GM23338 (cell line): ENCODE measurements at regions not wholly inside any gene's neighbourhood (a gene's known extent, or its start where the extent isn't known, plus 50 kb on each side); places are given as distances from the start of the nearest gene placed in this dataset.

ENCODE experiments used
- ATAC-seq: fragments of 200-7000 bp; cut with Tn5 transposase; 3 replicates; pipeline ENCODE4 v1.9.1; 2020
- DNase-seq: peaks from one replicate; pipeline ENCODE4 v3.0.0-alpha.2; 2015; ENCODE audit warnings: low spot score
- H2AFZ ChIP-seq: fragments of 200-600 bp; sonication (generic); 2 replicates; pipeline ENCODE4 v1.8.0; 2016; ENCODE audit warnings: antibody characterized with exemption, mild to moderate bottlenecking, moderate library complexity
- H3F3A ChIP-seq: fragments of 200-600 bp; sonication (generic); replicated peaks from 2 replicates; pipeline ENCODE4 v1.8.0; 2017; ENCODE audit warnings: antibody characterized with exemption, mixed run types, low read depth
- H3K27ac ChIP-seq: fragments of 200-600 bp; sonication (generic); 2 replicates; pipeline ENCODE4 v1.6.1; 2016; ENCODE audit warnings: low read depth
- H3K27me3 ChIP-seq: fragments of 200-600 bp; sonication (generic); 2 replicates; pipeline ENCODE4 v1.8.0; 2016; ENCODE audit warnings: mild to moderate bottlenecking, mixed run types, moderate library complexity; ENCODE audit not compliant: insufficient read depth
- H3K36me3 ChIP-seq: fragments of 200-600 bp; sonication (generic); 2 replicates; pipeline ENCODE4 v1.8.0; 2016; ENCODE audit warnings: mild to moderate bottlenecking; ENCODE audit not compliant: insufficient read depth
- H3K4me1 ChIP-seq: fragments of 200-600 bp; sonication (generic); 2 replicates; pipeline ENCODE4 v1.8.0; 2016; ENCODE audit warnings: mild to moderate bottlenecking, moderate library complexity; ENCODE audit not compliant: insufficient read depth
- H3K4me2 ChIP-seq: fragments of 200-600 bp; sonication (generic); 2 replicates; pipeline ENCODE4 v1.7.1; 2017; ENCODE audit warnings: mixed run types
- H3K4me3 ChIP-seq: fragments of 200-600 bp; sonication (generic); 2 replicates; pipeline ENCODE4 v1.6.1; 2016; ENCODE audit warnings: mixed run types
- H3K79me2 ChIP-seq: fragments of 200-600 bp; sonication (generic); replicated peaks from 2 replicates; pipeline ENCODE4 v1.8.0; 2017; ENCODE audit warnings: mild to moderate bottlenecking; ENCODE audit not compliant: insufficient read depth
- H3K9me2 ChIP-seq: fragments of 200-600 bp; sonication (generic); 2 replicates; pipeline ENCODE4 v1.8.0; 2017; ENCODE audit not compliant: insufficient read depth
- H4K20me1 ChIP-seq: fragments of 200-600 bp; sonication (generic); replicated peaks from 2 replicates; pipeline ENCODE4 v1.8.0; 2017; ENCODE audit warnings: mild to moderate bottlenecking; ENCODE audit not compliant: insufficient read depth
- H3K27ac Mint-ChIP-seq: 2 replicates; pipeline ENCODE4 v1.8.0; 2020; ENCODE audit warnings: inconsistent platforms, mild to moderate bottlenecking, moderate library complexity, mixed read lengths
- H3K27me3 Mint-ChIP-seq: 3 replicates; pipeline ENCODE4 v1.8.0; 2022; ENCODE audit warnings: low read depth, mild to moderate bottlenecking, moderate library complexity, mixed read lengths, inconsistent platforms; ENCODE audit not compliant: insufficient read depth, poor library complexity
- H3K36me3 Mint-ChIP-seq: 3 replicates; pipeline ENCODE4 v1.8.0; 2021; ENCODE audit warnings: low read depth, mild to moderate bottlenecking, inconsistent platforms, moderate library complexity, mixed read lengths
- H3K4me1 Mint-ChIP-seq: 3 replicates; pipeline ENCODE4 v1.8.0; 2020; ENCODE audit warnings: mild to moderate bottlenecking, inconsistent platforms, mixed read lengths
- H3K4me3 Mint-ChIP-seq: 3 replicates; pipeline ENCODE4 v1.8.0; 2021; ENCODE audit warnings: moderate library complexity, mild to moderate bottlenecking, inconsistent platforms, mixed read lengths
- H3K9me3 Mint-ChIP-seq: 3 replicates; pipeline ENCODE4 v1.8.0; 2020; ENCODE audit warnings: moderate library complexity, mild to moderate bottlenecking, inconsistent platforms, mixed read lengths
- CREB1 ChIP-seq: fragments of 250-450 bp; sonication (Bioruptor Pico); IDR thresholded peaks from 2 replicates; pipeline ENCODE4 v1.5.0; 2020; ENCODE audit warnings: low read depth, mild to moderate bottlenecking, moderate library complexity
- EZH2 ChIP-seq: fragments of 200-600 bp; sonication (generic); IDR thresholded peaks from one replicate; pipeline ENCODE4 v1.8.0; 2017; ENCODE audit warnings: antibody characterized with exemption, mild to moderate bottlenecking, low read depth; ENCODE audit not compliant: unreplicated experiment
- EZH2phosphoT487 ChIP-seq: fragments of 200-600 bp; sonication (generic); IDR thresholded peaks from one replicate; pipeline ENCODE4 v1.8.1; 2018; ENCODE audit warnings: antibody characterized with exemption; ENCODE audit not compliant: unreplicated experiment
- JUNB ChIP-seq: IDR thresholded peaks from one replicate; pipeline ENCODE4 v1.6.1; 2016; ENCODE audit warnings: antibody characterized with exemption; ENCODE audit not compliant: unreplicated experiment
- NANOG ChIP-seq: IDR thresholded peaks from 2 replicates; pipeline ENCODE4 v1.6.1; 2016; ENCODE audit warnings: antibody characterized with exemption, borderline replicate concordance
- POLR2AphosphoS5 ChIP-seq: IDR thresholded peaks from 2 replicates; pipeline ENCODE4 v1.6.1; 2016; ENCODE audit warnings: antibody characterized with exemption, low read depth
- STAT1 ChIP-seq: IDR thresholded peaks from one replicate; pipeline ENCODE4 v1.6.1; 2016; ENCODE audit warnings: antibody characterized with exemption; ENCODE audit not compliant: unreplicated experiment
- ZNF114 ChIP-seq: fragments of 250-450 bp; sonication (Bioruptor Pico); IDR thresholded peaks from 2 replicates; pipeline ENCODE4 v1.5.0; 2020; ENCODE audit warnings: mild to moderate bottlenecking, moderate library complexity
- ZNF331 ChIP-seq: fragments of 250-450 bp; sonication (Bioruptor Pico); IDR thresholded peaks from 2 replicates; pipeline ENCODE4 v1.5.0; 2020; ENCODE audit warnings: low read depth, mild to moderate bottlenecking, moderate library complexity
- TF ChIP-seq, protein P1 (sequence below): IDR thresholded peaks from one replicate; pipeline ENCODE4 v1.6.1; 2018; ENCODE audit warnings: antibody characterized with exemption; ENCODE audit not compliant: unreplicated experiment
- TF ChIP-seq, protein P2 (sequence below): fragments of 250-450 bp; sonication (Bioruptor Pico); IDR thresholded peaks from 2 replicates; pipeline ENCODE4 v1.5.0; 2020; ENCODE audit warnings: mild to moderate bottlenecking, moderate library complexity
- TF ChIP-seq, protein P3 (sequence below): IDR thresholded peaks from 2 replicates; pipeline ENCODE4 v1.6.1; 2016; ENCODE audit warnings: antibody characterized with exemption
- TF ChIP-seq, protein P4 (sequence below), 2 experiments: fragments of 200-600 bp in 1 of 2; sonication (generic) in 1 of 2; conservative IDR thresholded peaks; 2 replicates each; pipeline versions ENCODE4 v1.5.1 to v1.6.1; 2016 to 2017; ENCODE audit warnings: antibody characterized with exemption in 2 of 2, low read depth in 2 of 2, mild to moderate bottlenecking in 2 of 2, moderate library complexity in 1 of 2

DNA sequence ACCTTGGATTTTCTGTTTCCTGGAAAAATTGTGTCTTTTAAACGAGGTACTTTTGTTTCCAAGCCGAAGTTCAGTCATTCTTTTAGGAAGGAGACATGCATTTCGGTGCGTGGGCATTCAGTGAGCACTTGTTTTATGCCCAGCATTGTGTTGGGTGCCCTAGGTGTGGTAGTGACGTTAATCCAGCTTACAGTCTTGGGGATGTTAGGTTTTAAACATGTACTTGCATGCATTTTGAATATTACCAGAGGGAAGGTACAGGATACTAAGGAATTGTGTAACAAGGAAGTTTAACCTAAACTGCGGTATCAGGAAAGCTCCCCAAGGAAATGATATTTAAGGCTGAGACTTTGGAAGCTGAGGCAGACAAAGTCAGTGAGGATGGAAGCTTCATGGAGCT lies 66.3 kb downstream of the ARHGAP35 start:
- Histone ChIP-seq H3K27me3 (no peaks in the 10 kb centered on the region), H3K27ac (peak overlapping the region; percentile 83; the same call in 1 of the 2 replicates), H3K4me3 (no peak overlapping the region), H3K36me3 (no peaks in the 10 kb centered on the region), H3F3A (no peaks in the 10 kb centered on the region), H4K20me1 (peaks cover 57% of the 10 kb centered on the region), H3K4me1 (peaks cover 33% of the 10 kb centered on the region), H3K4me2 (no peak overlapping the region), H2AFZ (no peak overlapping the region), H3K79me2 (peaks cover 99% of the 10 kb centered on the region), H3K9me2 (no peaks in the 10 kb centered on the region)
- Mint-ChIP-seq H3K27ac (0 out of 2 replicates have a peak overlapping the region, but pooled peaks have one; percentile 1), H3K36me3 (peaks cover 8% of the 10 kb centered on the region; the same call in 2 of the 3 replicates), H3K4me1 (peaks cover 33% of the 10 kb centered on the region), H3K27me3 (no peaks in the 10 kb centered on the region), H3K9me3 (no peaks in the 10 kb centered on the region), H3K4me3 (no peak overlapping the region)
- ATAC-seq: no peak
- DNase-seq: no peak
- TF ChIP-seq POLR2AphosphoS5: no peak
- no peak for TF ChIP-seq ZNF331 (CRISPR knock-in tag)
- no peak for TF ChIP-seq EZH2
- TF ChIP-seq NANOG: no peak
- TF ChIP-seq JUNB: no peak
- TF ChIP-seq CREB1 (CRISPR knock-in tag): no peak
- TF ChIP-seq EZH2phosphoT487: no peak
- TF ChIP-seq, protein P1, sequence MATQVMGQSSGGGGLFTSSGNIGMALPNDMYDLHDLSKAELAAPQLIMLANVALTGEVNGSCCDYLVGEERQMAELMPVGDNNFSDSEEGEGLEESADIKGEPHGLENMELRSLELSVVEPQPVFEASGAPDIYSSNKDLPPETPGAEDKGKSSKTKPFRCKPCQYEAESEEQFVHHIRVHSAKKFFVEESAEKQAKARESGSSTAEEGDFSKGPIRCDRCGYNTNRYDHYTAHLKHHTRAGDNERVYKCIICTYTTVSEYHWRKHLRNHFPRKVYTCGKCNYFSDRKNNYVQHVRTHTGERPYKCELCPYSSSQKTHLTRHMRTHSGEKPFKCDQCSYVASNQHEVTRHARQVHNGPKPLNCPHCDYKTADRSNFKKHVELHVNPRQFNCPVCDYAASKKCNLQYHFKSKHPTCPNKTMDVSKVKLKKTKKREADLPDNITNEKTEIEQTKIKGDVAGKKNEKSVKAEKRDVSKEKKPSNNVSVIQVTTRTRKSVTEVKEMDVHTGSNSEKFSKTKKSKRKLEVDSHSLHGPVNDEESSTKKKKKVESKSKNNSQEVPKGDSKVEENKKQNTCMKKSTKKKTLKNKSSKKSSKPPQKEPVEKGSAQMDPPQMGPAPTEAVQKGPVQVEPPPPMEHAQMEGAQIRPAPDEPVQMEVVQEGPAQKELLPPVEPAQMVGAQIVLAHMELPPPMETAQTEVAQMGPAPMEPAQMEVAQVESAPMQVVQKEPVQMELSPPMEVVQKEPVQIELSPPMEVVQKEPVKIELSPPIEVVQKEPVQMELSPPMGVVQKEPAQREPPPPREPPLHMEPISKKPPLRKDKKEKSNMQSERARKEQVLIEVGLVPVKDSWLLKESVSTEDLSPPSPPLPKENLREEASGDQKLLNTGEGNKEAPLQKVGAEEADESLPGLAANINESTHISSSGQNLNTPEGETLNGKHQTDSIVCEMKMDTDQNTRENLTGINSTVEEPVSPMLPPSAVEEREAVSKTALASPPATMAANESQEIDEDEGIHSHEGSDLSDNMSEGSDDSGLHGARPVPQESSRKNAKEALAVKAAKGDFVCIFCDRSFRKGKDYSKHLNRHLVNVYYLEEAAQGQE: no peak
- TF ChIP-seq ZNF114 (CRISPR knock-in tag): no peak
- TF ChIP-seq, protein P2, sequence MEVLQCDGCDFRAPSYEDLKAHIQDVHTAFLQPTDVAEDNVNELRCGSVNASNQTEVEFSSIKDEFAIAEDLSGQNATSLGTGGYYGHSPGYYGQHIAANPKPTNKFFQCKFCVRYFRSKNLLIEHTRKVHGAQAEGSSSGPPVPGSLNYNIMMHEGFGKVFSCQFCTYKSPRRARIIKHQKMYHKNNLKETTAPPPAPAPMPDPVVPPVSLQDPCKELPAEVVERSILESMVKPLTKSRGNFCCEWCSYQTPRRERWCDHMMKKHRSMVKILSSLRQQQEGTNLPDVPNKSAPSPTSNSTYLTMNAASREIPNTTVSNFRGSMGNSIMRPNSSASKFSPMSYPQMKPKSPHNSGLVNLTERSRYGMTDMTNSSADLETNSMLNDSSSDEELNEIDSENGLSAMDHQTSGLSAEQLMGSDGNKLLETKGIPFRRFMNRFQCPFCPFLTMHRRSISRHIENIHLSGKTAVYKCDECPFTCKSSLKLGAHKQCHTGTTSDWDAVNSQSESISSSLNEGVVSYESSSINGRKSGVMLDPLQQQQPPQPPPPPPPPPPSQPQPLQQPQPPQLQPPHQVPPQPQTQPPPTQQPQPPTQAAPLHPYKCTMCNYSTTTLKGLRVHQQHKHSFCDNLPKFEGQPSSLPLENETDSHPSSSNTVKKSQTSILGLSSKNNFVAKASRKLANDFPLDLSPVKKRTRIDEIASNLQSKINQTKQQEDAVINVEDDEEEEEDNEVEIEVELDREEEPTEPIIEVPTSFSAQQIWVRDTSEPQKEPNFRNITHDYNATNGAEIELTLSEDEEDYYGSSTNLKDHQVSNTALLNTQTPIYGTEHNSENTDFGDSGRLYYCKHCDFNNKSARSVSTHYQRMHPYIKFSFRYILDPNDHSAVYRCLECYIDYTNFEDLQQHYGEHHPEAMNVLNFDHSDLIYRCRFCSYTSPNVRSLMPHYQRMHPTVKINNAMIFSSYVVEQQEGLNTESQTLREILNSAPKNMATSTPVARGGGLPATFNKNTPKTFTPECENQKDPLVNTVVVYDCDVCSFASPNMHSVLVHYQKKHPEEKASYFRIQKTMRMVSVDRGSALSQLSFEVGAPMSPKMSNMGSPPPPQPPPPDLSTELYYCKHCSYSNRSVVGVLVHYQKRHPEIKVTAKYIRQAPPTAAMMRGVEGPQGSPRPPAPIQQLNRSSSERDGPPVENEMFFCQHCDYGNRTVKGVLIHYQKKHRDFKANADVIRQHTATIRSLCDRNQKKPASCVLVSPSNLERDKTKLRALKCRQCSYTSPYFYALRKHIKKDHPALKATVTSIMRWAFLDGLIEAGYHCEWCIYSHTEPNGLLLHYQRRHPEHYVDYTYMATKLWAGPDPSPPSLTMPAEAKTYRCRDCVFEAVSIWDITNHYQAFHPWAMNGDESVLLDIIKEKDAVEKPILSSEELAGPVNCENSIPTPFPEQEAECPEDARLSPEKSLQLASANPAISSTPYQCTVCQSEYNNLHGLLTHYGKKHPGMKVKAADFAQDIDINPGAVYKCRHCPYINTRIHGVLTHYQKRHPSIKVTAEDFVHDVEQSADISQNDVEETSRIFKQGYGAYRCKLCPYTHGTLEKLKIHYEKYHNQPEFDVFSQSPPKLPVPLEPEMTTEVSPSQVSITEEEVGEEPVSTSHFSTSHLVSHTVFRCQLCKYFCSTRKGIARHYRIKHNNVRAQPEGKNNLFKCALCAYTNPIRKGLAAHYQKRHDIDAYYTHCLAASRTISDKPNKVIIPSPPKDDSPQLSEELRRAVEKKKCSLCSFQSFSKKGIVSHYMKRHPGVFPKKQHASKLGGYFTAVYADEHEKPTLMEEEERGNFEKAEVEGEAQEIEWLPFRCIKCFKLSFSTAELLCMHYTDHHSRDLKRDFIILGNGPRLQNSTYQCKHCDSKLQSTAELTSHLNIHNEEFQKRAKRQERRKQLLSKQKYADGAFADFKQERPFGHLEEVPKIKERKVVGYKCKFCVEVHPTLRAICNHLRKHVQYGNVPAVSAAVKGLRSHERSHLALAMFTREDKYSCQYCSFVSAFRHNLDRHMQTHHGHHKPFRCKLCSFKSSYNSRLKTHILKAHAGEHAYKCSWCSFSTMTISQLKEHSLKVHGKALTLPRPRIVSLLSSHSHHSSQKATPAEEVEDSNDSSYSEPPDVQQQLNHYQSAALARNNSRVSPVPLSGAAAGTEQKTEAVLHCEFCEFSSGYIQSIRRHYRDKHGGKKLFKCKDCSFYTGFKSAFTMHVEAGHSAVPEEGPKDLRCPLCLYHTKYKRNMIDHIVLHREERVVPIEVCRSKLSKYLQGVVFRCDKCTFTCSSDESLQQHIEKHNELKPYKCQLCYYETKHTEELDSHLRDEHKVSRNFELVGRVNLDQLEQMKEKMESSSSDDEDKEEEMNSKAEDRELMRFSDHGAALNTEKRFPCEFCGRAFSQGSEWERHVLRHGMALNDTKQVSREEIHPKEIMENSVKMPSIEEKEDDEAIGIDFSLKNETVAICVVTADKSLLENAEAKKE (CRISPR knock-in tag): no peak
- TF ChIP-seq, protein P3, sequence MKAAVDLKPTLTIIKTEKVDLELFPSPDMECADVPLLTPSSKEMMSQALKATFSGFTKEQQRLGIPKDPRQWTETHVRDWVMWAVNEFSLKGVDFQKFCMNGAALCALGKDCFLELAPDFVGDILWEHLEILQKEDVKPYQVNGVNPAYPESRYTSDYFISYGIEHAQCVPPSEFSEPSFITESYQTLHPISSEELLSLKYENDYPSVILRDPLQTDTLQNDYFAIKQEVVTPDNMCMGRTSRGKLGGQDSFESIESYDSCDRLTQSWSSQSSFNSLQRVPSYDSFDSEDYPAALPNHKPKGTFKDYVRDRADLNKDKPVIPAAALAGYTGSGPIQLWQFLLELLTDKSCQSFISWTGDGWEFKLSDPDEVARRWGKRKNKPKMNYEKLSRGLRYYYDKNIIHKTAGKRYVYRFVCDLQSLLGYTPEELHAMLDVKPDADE: no peak
- TF ChIP-seq STAT1: no peak
- TF ChIP-seq, protein P4, sequence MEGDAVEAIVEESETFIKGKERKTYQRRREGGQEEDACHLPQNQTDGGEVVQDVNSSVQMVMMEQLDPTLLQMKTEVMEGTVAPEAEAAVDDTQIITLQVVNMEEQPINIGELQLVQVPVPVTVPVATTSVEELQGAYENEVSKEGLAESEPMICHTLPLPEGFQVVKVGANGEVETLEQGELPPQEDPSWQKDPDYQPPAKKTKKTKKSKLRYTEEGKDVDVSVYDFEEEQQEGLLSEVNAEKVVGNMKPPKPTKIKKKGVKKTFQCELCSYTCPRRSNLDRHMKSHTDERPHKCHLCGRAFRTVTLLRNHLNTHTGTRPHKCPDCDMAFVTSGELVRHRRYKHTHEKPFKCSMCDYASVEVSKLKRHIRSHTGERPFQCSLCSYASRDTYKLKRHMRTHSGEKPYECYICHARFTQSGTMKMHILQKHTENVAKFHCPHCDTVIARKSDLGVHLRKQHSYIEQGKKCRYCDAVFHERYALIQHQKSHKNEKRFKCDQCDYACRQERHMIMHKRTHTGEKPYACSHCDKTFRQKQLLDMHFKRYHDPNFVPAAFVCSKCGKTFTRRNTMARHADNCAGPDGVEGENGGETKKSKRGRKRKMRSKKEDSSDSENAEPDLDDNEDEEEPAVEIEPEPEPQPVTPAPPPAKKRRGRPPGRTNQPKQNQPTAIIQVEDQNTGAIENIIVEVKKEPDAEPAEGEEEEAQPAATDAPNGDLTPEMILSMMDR (conservative IDR thresholded peaks at IDR 0.05; ENCODE audit: low read depth in 2 of 2): no peak
